ENCODE measurements at regions not wholly inside any gene's neighbourhood (a gene's known extent, or its start where the extent isn't known, plus 50 kb on each side); places are given as distances from the start of the nearest gene placed in this dataset.
"Not testable (repeated sequence)": the region's sequence is repeated elsewhere in the genome, so short reads cannot be mapped to it uniquely, and the experiment has no call there.

- DNase-seq: no peak
Observed at GRCh38 chr11:41714101-41714500, 254.6 kb upstream of the LRRC4C start.

- DNase-seq: no peak
Observed at GRCh38 chr11:41716862-41717261, 257.4 kb upstream of the LRRC4C start.

GRCh38 chr11:41720761-41721160, 261.3 kb upstream of the LRRC4C start:
- DNase-seq: no peak

- DNase-seq: not testable (repeated sequence)
Observed at GRCh38 chr11:41728161-41728560, 268.7 kb upstream of the LRRC4C start.

GRCh38 chr11:41775296-41775695, 315.8 kb upstream of the LRRC4C start:
- DNase-seq: no peak

GRCh38 chr11:41779401-41779960, 320.0 kb upstream of the LRRC4C start:
- no peak for DNase-seq

GRCh38 chr11:41781441-41781840, 322.0 kb upstream of the LRRC4C start:
- no peak for DNase-seq

GRCh38 chr11:41784513-41785335, 325.3 kb upstream of the LRRC4C start:
- no peak for DNase-seq

- DNase-seq: no peak
Observed at GRCh38 chr11:41786087-41786486, 326.6 kb upstream of the LRRC4C start.

GRCh38 chr11:41788177-41788576, 328.7 kb upstream of the LRRC4C start:
- DNase-seq: no peak

GRCh38 chr11:41789376-41789775, 329.9 kb upstream of the LRRC4C start:
- DNase-seq: no peak

- DNase-seq: no peak
Observed at GRCh38 chr11:41795004-41795403, 335.6 kb upstream of the LRRC4C start.

- DNase-seq: no peak
Observed at GRCh38 chr11:41799754-41800153, 340.3 kb upstream of the LRRC4C start.

GRCh38 chr11:41803895-41804294, 344.4 kb upstream of the LRRC4C start:
- DNase-seq: no peak

- DNase-seq: no peak
Observed at GRCh38 chr11:41816396-41816795, 356.9 kb upstream of the LRRC4C start.

GRCh38 chr11:41824287-41824686, 364.8 kb upstream of the LRRC4C start:
- DNase-seq: not testable (repeated sequence)

- DNase-seq: no peak
Observed at GRCh38 chr11:41826085-41826484, 366.6 kb upstream of the LRRC4C start.

GRCh38 chr11:41836431-41836830, 377.0 kb upstream of the LRRC4C start:
- peak in 1 of 2 donors; percentile 18 for DNase-seq

GRCh38 chr11:41842673-41843072, 383.2 kb upstream of the LRRC4C start:
- DNase-seq: no peak

- no peak for DNase-seq
Observed at GRCh38 chr11:41845066-41845465, 385.6 kb upstream of the LRRC4C start.

GRCh38 chr11:41848349-41848748, 388.9 kb upstream of the LRRC4C start:
- no peak for DNase-seq

GRCh38 chr11:41849250-41849649, 389.8 kb upstream of the LRRC4C start:
- no peak for DNase-seq

- DNase-seq: no peak
Observed at GRCh38 chr11:41851743-41852142, 392.3 kb upstream of the LRRC4C start.

- DNase-seq: no peak
Observed at GRCh38 chr11:41861838-41862237, 402.4 kb upstream of the LRRC4C start.

GRCh38 chr11:41866525-41866924, 407.1 kb upstream of the LRRC4C start:
- DNase-seq: no peak
